CD4-positive, alpha-beta T cell treated with Interleukin-12 subunit alpha and Interleukin-12 subunit beta, for 1 hour (primary cell): ENCODE measurements at regions not wholly inside any gene's neighbourhood (a gene's known extent, or its start where the extent isn't known, plus 50 kb on each side); places are given as distances from the start of the nearest gene placed in this dataset.
"Not testable (repeated sequence)": the region's sequence is repeated elsewhere in the genome, so short reads cannot be mapped to it uniquely, and the experiment has no call there.

Experiments used
- DNase-seq: peaks from one replicate; pipeline ENCODE4 v3.0.0-alpha.2; 2020

- DNase-seq = no peak
Measured at GRCh38 chr15:99464137-99464536, 101.6 kb upstream of the MEF2A start.

GRCh38 chr15:99466701-99467337 is 99.0 kb upstream of the MEF2A start:
- DNase-seq = no peak

- DNase-seq = no peak
Measured at GRCh38 chr15:99467338-99467720, 98.5 kb upstream of the MEF2A start.

- DNase-seq = no peak
Measured at GRCh38 chr15:99467853-99468464, 97.8 kb upstream of the MEF2A start.

GRCh38 chr15:99470204-99470603 is 95.6 kb upstream of the MEF2A start:
- DNase-seq = not testable (repeated sequence)

GRCh38 chr15:99472416-99473145 is 93.2 kb upstream of the MEF2A start:
- DNase-seq = no peak

GRCh38 chr15:99473981-99474906 is 91.5 kb upstream of the MEF2A start:
- DNase-seq = no peak

- no peak for DNase-seq
Measured at GRCh38 chr15:99474909-99475753, 90.7 kb upstream of the MEF2A start.

- no peak for DNase-seq
Measured at GRCh38 chr15:99475754-99476412, 89.9 kb upstream of the MEF2A start.

GRCh38 chr15:99476413-99477222 is 89.2 kb upstream of the MEF2A start:
- peak; percentile 16 for DNase-seq

- no peak for DNase-seq
Measured at GRCh38 chr15:99477791-99478471, 87.9 kb upstream of the MEF2A start.

- no peak for DNase-seq
Measured at GRCh38 chr15:99478977-99479376, 86.8 kb upstream of the MEF2A start.

- DNase-seq = no peak
Measured at GRCh38 chr15:99480016-99480810, 85.6 kb upstream of the MEF2A start.

- no peak for DNase-seq
Measured at GRCh38 chr15:99481113-99481950, 84.5 kb upstream of the MEF2A start.

- DNase-seq = no peak
Measured at GRCh38 chr15:99481951-99482230, 83.9 kb upstream of the MEF2A start.

GRCh38 chr15:99482993-99483392 is 82.8 kb upstream of the MEF2A start:
- DNase-seq = no peak

GRCh38 chr15:99485153-99485961 is 80.4 kb upstream of the MEF2A start:
- DNase-seq = no peak

- no peak for DNase-seq
Measured at GRCh38 chr15:99485992-99486370, 79.8 kb upstream of the MEF2A start.
